Natural killer cell treated with Interleukin-12 subunit alpha and Interleukin-12 subunit beta and Interleukin-15 and Interleukin-18, amount 100 ng/mL, for 72 hours (primary cell): ENCODE measurements at regions not wholly inside any gene's neighbourhood (a gene's known extent, or its start where the extent isn't known, plus 50 kb on each side); places are given as distances from the start of the nearest gene placed in this dataset.

ENCODE experiments used
- ATAC-seq, 2 donors: fragments of 150-1000 bp; cut with Tn5 transposase in 1 of 2; sonication (Bioruptor Pico), chemical (Tn5 transposase) in 1 of 2; 2 replicates each; pipeline ENCODE4 v1.10.0; 2021
- DNase-seq: peaks from one replicate; pipeline ENCODE4 v3.0.0; 2022; ENCODE audit warnings: low spot score
- H3K27ac Mint-ChIP-seq, 2 donors: 1 replicate in 1 of 2; 2 replicates in 1 of 2; pipeline ENCODE4 v1.8.0; 2022; ENCODE audit warnings: mixed read lengths in 2 of 2, mild to moderate bottlenecking in 1 of 2, moderate library complexity in 1 of 2
- H3K27me3 Mint-ChIP-seq, 2 donors: 1 replicate in 1 of 2; 2 replicates in 1 of 2; pipeline ENCODE4 v1.8.0; 2022; ENCODE audit warnings: mixed read lengths in 2 of 2
- H3K36me3 Mint-ChIP-seq: one replicate; pipeline ENCODE4 v1.8.0; 2022; ENCODE audit warnings: mixed read lengths
- H3K4me1 Mint-ChIP-seq, 2 donors: 1 replicate in 1 of 2; 2 replicates in 1 of 2; pipeline ENCODE4 v1.8.0; 2022; ENCODE audit warnings: low read depth in 2 of 2, mixed read lengths in 2 of 2, mild to moderate bottlenecking in 1 of 2
- H3K4me3 Mint-ChIP-seq: one replicate; pipeline ENCODE4 v1.8.0; 2022; ENCODE audit warnings: mixed read lengths
- H3K9me3 Mint-ChIP-seq: 2 replicates; pipeline ENCODE4 v1.8.0; 2022; ENCODE audit warnings: mixed read lengths

- peaks cover 1% of the 10 kb centered on the region for H3K9me3 Mint-ChIP-seq
- ATAC-seq (no peak), DNase-seq (no peak)
- no peaks in the 10 kb centered on the region for H3K36me3 Mint-ChIP-seq
- no peak overlapping the region for H3K4me3 Mint-ChIP-seq
- H3K27ac Mint-ChIP-seq = no peak overlapping the region
- no peaks in the 10 kb centered on the region for H3K27me3 Mint-ChIP-seq
- no peaks in the 10 kb centered on the region for H3K4me1 Mint-ChIP-seq
These were observed 85.0 kb upstream of the CNKSR2 start for GRCh38 chrX:21289232-21289631.

GRCh38 chrX:21295246-21295820 is 78.9 kb upstream of the CNKSR2 start:
- Mint-ChIP-seq H3K9me3 (no peaks in the 10 kb centered on the region), H3K27ac (no peak overlapping the region), H3K4me1 (no peaks in the 10 kb centered on the region), H3K27me3 (no peaks in the 10 kb centered on the region), H3K36me3 (no peaks in the 10 kb centered on the region), H3K4me3 (no peak overlapping the region)
- ATAC-seq (no peak), DNase-seq (no peak)

- Mint-ChIP-seq H3K4me3 (no peak overlapping the region), H3K27ac (no peak overlapping the region), H3K9me3 (no peaks in the 10 kb centered on the region), H3K27me3 (no peaks in the 10 kb centered on the region), H3K4me1 (no peaks in the 10 kb centered on the region), H3K36me3 (no peaks in the 10 kb centered on the region)
- ATAC-seq (no peak), DNase-seq (no peak)
These were observed 68.3 kb upstream of the CNKSR2 start for GRCh38 chrX:21305799-21306336.

GRCh38 chrX:21319323-21319722 is 54.9 kb upstream of the CNKSR2 start:
- Mint-ChIP-seq H3K9me3 (peaks cover 8% of the 10 kb centered on the region), H3K36me3 (no peaks in the 10 kb centered on the region), H3K4me1 (no peaks in the 10 kb centered on the region), H3K27ac (no peak overlapping the region), H3K27me3 (no peaks in the 10 kb centered on the region), H3K4me3 (no peak overlapping the region)
- DNase-seq = no peak
- ATAC-seq = no peak
